T-helper 2 cell (primary cell): ENCODE measurements at regions not wholly inside any gene's neighbourhood (a gene's known extent, or its start where the extent isn't known, plus 50 kb on each side); places are given as distances from the start of the nearest gene placed in this dataset.
"Not testable (repeated sequence)": the region's sequence is repeated elsewhere in the genome, so short reads cannot be mapped to it uniquely, and the experiment has no call there.

Experiments used
- DNase-seq, 5 experiments: peaks; one replicate each; pipeline versions ENCODE4 v3.0.0 to v3.0.0-alpha.2; 2012 to 2022

DNA sequence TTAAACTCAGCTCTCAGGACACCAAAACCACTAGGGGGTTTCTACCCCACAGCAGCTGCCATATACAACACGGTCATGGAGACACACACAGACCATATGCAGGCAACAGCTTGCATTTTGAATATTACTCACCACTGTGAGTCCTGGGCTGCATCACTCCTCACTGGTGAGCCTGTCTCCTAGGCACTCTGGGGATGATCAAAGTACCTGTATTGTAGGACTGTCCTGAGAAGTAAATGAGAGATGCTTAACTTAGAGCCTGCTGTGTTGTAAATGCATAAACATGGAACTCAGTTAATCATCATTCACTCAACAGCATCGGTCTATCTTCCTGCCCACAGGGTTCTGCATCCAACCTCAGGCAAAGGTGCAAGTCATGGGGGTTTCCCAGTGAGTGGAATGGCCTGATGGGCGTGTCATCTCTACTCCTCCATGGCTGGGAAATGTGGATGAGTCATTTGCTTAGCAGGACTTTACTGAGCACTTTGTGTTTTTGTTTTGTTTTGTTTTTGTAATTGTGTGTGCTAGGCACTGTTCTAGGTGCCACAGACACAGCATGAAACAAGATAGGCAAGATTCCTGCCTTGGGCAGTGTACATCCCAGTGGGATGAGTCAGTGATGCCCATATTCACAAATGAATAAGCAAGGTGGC is 1141.2 kb upstream of the TMEM132C start:
- DNase-seq, result peak in 2 of 5 experiments; percentile 22 to 46

DNA sequence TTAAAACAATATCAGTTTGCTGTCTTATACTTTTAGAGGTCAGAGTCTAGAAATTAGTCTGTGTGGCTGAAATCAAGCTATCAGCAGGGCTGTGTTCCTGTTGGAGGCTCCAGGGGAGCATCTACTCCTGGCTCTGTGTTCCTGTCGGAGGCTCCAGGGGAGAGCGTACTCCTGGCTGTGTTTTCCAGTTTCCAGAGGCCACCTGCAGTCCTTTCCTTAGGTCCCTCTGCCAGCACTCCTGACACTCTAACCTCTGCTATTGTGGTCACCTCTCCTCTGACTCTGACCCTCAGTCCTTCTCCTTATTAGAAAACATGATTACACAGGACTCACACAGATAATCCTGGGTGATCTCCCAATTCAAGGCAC is 1140.7 kb upstream of the TMEM132C start:
- no peak for DNase-seq

DNA sequence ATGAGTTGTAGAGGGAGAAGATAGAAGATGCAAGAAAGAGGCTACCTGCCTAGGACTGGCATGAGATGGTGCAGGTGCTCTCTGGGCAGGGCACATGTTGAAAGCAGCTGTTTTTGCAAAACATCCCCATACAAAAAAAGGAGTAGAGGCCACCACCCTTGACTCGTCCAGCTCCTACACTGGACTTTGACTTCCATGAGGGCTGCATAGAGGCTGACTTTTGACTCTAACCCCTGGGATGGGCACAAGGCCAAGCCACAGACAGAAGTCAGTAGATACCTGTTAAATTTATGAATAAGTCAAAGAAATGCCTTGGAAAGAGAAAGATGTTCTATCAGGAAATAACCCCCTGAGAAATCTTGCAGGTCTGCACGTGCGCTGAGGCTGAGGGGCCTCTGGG is 1139.1 kb upstream of the TMEM132C start:
- DNase-seq, result no peak

DNA sequence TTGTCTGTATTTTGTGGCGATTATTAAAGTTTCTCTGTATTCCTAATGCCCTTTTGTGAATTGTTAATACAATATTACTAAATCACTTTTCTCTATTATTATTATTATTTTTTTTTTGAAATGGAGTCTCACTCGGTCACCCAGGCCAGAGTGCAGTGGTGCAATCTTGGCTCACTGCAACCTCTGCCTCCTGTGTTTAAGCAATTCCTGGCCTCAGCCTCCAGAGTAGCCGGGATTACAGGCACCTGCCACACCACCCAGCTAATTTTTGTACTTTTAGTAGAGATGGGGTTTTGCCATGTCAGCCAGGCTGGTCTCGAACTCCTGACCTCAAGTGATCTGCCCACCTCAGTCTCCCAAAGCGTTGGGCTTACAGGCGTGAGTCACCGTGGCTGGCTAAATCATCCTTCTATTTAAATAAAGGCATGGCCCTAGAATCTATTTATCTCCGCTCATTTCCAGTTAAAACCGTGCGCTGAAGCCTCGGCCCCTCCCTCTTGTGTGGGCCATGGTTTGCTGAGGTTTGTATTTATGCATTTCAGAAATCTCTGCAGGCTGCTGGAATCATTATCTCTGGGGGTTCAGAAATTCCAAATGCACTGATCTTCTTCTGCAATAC is 1136.4 kb upstream of the TMEM132C start:
- DNase-seq, result no peak

DNA sequence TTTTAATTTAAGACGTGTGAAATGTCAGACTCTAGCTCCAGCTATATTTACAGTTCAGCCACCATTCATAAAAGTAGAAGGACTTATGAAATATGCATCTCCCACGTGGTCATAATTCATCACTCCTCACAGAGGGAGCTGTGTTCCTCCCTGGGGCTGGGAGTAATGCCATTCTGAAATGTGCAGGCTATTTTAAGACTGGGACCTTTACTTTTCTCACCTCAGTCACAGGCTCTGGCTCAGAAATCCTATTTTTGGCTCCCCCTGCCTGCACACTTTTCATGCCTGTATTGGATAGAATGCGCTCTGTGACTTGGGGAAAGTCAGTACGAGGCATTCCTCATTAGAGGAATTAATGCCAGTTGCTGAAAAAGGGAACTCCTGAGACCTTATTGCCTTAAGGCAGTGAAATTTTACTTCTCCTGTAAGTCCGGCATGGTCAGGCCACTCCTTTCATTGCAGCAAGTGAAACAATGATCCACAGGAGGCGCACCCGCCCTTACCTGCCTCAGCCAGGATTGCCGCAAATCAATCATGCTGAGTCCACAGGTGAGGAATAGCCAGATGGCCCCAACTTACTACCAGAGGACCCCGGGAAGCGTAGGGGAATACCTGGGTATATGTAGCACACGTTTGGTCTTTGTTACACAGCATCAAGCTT is 1133.2 kb upstream of the TMEM132C start:
- DNase-seq, result no peak

DNA sequence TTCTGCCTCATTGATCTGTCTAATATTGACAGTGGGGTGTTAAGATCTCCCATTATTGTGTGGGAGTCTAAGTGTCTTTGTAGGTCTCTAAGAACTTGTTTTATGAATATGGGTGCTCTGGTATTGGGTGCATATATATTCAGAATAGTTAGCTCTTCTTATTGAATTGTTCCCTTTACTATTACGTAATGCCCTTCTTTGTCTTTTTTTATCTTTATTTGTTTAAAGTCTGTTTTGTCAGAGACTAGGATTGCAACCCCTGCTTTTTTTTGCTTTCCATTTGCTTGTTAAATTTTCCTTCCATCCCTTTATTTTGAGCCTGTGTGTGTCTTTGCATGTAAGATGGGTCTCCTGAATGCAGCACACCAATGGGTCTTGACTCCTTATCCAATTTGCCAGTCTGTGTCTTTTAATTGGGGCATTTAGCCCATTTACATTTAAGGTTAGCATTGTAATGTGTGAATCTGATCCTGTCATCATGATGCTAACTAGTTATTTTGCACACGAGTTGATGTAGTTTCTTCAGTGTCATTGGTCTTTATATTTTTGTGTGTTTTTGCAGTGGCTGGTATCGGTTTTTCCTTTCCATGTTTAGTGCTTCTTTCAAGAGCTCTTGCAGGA is 1126.0 kb upstream of the TMEM132C start:
- not testable (repeated sequence) for DNase-seq

DNA sequence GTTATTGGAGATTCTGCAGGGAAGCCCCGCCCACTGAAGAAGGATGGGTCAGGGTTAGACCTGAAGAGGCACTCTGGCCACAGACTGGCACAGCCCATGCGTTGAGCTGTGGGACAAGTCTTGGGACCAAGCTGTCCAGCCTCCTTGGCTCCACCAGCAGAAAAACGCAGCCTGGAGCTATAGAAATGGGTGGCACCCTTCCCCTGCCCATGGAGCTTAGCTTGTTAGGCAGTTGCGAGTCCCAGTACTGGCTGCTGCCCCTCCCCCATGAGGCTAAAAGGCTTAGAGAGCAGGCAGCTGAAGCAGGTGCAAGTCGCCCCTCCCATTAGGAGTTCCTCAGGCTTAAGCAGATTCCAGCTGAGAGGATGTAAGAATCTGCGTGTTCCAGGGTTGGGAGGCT is 1124.0 kb upstream of the TMEM132C start:
- no peak for DNase-seq

DNA sequence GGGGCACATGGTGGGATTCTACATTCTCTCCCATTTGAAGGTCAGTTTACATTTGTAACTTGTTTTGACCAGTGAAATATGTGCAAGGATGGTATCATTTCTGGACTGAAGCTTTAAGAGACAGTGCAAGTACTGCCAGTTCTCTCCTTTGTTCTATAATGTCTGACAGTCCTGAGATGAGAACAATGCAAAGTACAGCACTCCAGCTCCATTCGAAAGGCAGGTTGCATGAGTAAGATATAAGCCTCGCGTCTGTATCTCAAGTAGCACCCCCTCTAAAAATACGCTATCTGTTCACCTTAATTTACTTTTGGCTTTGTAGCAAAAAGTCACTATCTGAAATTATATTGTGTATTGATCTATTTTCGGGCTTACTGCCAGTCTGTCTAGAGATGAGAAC is 1122.2 kb upstream of the TMEM132C start:
- no peak for DNase-seq

DNA sequence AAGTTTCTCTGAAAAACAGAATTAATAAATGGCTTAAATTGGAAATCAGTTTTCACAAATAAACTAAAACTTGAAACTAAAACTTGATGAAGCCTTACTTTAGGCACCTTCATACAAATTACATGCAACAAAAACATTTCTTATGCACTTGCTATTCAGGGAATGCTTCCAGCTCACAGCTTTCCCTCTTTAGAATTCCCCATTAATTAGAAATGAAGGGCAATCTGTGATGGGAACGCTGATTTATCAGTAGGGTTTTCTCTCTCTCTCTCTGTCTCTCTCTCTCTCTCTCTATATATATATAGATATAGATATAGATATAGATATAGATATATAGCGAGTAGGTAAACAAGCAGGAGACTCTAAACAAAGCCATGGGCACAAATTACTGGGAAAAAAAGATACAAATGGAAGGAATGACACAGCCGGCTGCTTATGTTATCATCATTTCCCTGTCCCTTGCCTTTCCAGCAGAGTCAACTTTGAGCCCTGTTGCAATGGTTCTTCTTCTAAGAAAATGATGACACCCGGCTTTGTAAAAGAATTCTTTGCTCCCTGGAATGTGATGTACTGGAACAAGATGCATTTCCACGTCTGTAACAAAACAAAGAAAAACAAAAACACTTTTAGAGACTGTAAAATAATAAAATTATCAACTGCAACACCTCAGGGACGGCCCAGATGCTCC is 1121.6 kb upstream of the TMEM132C start:
- no peak for DNase-seq

DNA sequence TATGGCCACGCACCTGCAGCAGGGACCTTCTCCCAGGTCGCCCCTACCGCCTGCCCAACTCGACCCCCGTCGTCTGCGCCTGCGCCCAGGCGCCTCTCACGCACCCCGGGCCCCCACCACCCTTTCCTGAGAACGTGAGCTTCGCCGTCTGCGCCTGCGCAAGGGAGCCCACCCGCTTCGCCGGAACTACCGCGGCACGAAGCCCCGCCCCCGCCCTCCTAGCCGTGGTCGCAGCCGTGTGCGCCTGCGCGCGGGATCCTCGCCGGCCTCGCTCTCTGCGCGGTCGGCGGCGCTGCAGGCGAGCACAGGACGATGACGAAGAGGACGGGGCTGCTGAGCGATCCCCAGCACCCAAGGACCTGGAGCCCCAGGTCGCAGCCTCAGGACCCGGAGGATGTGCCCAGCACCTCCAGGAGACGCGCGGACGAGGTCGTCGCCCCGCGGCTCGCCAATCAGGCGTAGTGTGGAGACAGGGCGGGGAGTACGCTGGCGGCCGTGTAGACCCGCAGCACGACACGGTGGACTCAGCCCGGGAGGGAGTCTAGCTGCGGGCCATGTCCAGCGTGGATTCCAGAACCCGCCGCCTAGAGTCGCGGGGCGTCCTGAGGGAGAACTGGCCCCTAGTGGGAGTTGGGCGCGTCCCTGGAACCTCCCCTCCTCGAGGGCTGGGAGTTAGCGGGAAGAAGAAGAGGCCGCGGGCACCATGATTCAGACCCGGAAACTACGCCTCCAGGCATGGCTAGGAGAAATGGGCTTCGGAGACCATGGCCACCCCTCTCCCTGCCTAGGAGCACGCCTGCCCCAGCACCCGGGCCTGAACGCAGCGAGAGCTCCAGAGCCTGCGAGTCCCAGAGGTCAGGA is 1120.8 kb upstream of the TMEM132C start:
- peak in 4 of 5 experiments; percentile 44 to 88 (median 51) for DNase-seq

DNA sequence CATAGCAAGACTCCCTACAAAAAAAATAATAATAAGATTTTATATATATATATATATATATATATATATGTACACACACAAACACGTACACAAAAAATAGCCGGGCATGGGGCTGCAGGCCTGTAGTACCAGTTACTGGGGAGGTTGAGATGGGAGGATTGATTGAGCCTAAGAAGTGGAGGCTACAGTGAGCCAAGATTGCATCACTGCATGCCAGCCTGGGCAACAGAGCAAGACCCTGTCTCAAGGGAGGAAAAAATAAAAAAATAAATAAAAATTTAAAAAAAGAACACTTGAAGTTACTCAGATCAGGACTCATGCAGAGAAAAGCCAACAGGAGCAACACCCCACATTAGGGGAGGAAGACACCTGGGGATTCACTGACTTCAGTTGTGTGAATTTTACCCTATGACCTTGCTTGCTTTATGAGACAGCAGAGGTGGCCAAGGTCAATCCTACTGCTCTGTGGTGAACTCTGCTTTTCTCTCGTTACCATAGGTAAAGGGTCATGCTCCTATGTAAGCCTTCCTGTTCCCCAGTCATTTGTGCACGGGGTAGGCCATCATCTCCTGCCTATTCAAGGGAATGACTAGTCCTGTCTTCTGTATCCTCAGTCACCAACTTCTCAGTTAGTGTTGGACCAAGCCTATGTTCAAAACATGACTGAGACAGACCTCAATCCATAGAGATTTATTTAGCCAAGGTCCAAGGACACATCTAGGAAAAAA is 1119.8 kb upstream of the TMEM132C start:
- DNase-seq, result no peak

DNA sequence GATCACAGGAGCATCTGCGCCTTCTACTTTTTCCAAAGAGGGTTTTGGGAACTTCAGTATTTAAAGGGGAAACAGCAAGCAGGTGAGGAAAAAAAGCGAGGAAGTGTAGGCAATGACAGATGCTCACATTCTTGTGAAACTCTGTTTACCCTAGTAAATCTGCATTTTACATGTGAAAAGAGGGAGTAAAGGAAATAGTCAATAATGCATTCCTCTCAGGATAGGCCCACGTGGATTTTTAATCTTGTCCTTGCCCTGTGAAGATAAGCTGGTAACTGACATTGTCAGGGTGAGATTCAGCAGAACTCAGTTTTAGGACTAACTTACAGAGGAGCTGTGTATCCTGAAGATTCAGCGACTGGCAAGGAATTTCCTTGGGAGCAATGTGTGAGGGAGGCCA is 1119.2 kb upstream of the TMEM132C start:
- no peak for DNase-seq

DNA sequence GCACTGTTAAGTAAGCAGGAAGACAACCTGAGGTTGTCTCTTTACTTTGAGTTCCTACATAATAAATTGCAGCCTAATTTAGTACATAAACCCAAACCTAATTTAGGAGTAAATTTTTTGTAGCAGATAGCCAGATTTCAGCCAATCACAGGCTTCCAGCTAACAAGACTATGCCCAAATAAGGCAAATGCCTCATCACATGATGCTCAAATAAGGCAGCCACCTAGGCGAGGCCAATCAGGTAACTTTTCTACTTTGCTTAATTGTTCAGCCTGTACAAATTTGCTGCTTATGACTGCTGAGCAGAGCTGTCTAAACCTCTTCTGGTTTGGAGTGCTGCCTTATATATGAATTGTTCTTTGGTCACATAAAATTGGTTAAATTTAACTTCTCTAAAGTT is 1118.7 kb upstream of the TMEM132C start:
- DNase-seq, result no peak

DNA sequence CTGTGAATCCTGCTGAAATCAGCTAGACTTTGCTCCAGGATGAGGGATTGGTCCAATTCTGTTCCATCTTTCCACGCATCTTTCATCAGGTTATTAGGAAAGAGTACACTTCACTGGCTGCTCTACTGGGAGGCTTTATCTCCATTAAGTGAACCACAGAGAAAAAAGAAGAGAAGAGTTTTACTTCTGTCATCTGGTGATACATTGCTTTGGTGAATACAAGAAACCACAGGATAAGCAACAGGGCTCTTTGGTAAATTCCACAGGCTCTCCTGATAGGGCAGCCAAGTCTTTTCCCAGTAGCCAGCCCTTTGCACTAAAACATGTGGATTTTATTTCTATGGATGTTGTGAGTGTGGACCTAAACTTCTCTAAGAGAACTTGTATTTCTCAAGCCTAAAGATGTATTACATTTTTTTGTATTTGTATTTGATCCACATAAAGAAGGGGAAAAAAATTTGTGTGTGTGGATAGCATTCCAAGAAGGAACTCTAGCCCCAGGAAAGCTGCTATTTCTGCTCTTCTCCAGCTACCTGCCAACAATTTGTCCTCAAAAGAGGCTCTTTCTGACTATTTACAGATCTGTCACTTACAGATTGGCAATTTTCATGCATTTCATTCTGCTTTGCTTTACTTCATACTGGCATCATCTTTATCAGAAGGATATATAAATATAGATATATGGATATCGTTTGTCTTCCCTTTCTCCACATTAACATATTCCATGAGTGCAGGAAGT is 1117.6 kb upstream of the TMEM132C start:
- no peak for DNase-seq

DNA sequence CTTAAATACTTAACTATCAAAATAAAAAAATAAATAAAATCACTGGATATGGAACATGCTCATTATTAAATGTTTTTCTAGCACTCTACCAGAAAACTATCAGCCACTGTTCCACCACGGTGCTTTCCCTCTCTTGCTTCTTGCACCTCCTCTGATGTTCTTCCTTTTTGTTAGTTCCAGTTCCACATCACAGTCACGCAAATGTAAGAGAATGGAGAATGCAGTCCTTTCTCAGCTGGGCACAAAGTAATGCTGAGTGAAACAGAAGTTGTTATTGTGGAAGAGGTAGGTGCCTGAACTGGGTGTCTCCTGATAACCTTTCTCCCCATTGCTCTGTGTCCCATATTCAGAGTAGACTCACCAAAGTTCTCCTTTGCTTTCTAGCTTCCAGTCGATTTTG is 1116.9 kb upstream of the TMEM132C start:
- no peak for DNase-seq

DNA sequence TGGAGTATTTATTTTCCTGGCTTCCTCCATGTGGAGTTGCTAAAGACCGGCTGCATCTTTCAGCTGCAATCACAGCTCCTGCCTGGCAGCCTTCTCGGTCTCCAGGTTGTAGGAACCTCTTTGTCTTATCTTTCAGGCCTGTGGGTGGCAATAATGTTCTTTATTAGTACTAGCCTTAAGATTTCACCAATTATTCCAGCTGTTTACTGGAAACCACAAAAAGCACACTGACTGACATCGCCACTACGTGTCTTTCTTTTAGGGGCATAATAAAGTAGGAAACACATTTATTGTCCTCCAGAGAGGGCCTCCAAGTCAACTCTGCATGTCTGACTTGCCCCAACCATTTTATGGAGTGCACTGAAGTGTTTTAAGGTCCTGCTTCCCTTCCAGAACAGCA is 1116.5 kb upstream of the TMEM132C start:
- DNase-seq, result no peak

DNA sequence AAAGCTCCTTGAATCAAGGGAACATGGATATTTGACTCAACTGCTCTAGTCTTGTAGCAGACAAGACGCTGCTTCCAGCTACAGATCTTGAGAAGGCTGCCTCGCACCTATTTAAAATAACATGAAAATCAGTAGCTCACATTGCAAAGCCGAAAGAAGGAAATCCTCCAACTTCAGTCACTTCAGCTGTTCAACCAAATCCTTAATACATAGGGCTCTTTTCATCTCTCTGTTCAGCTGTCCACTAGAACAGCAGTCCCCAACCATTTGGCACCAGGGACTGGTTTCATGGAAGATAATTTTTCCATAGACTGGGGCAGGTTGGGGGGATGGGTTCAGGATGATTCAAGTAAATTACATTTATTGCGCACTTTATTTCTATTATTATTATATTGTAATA is 1116.0 kb upstream of the TMEM132C start:
- DNase-seq, result no peak

DNA sequence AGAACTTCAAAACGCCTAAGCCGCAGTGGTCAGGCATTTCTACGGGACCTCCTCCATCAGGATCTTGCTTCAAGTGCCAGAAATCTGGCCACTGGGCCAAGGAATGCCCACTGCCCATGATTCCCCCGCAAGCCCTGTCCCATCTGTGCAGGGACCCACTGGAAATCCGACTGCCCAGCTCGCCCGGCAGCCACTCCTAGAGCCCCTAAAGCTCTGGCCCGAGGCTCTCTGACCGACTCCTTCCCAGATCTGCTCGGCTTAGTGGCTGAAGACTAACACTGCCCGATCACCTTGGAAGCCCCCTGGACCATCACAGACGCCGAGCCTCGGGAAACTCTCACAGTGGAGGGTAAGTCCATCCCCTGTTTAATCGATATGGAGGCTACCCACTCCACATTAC is 1113.0 kb upstream of the TMEM132C start:
- no peak for DNase-seq

DNA sequence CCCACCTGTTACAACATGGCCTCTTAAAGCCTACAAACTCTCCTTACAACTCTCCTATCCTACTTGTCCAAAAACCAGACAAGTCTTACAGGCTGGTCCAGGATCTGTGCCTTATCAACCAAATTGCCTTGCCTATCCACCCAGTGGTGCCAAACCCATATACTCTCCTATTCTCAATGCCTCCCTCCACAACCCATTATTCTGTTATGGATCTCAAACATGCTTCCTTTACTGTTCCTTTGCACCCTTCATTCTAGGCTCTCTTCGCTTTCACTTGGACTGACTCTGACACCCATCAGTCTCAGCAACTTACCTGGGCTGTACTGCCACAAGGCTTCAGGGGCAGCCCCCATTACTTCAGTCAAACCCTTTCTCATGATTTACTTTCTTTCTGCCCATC is 1112.1 kb upstream of the TMEM132C start:
- DNase-seq, result not testable (repeated sequence)

DNA sequence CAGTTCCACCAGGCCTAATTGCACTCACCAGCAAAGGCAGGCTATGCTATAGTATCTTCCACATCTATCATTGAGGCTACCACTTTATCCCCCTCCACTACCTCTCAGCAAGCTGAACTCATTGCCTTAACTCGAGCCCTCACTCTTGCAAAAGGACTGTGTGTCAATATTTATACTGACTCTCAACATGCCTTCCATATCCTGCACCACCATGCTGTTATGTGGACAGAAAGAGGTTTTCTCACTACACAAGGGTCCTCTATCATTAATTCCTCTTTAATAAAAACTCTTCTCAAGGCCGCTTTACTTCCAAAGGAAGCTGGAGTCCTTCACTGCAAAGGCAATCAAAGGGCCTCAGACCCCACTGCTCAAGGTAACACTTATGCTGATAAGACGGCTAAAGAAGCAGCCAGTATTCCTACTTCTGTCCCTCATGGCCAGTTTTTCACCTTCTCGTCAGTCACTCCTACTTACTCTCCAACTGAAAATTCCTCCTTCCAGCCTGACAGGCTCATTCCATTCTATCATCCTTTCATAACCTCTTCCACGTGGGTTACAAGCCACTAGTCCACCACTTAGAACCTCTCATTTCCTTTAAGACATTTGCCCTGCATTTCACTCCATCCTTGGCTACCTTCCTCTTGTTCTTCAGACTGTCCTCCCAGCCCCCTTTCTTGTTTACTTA is 1110.9 kb upstream of the TMEM132C start:
- DNase-seq, result not testable (repeated sequence)
